SW 1271 (cell line): ENCODE measurements at regions not wholly inside any gene's neighbourhood (a gene's known extent, or its start where the extent isn't known, plus 50 kb on each side); places are given as distances from the start of the nearest gene placed in this dataset.
A peak's percentile ranks its signal among the peaks of the same experiment; 100 is the strongest.

Experiments
- DNase-seq, 2 experiments: peaks; one replicate each; lab custom pipeline; 2025; lab: John Stamatoyannopoulos, UW

- DNase-seq, result no peak
Measured at GRCh38 chr11:119793335-119793984, 64.5 kb upstream of the NECTIN1 start.

DNA sequence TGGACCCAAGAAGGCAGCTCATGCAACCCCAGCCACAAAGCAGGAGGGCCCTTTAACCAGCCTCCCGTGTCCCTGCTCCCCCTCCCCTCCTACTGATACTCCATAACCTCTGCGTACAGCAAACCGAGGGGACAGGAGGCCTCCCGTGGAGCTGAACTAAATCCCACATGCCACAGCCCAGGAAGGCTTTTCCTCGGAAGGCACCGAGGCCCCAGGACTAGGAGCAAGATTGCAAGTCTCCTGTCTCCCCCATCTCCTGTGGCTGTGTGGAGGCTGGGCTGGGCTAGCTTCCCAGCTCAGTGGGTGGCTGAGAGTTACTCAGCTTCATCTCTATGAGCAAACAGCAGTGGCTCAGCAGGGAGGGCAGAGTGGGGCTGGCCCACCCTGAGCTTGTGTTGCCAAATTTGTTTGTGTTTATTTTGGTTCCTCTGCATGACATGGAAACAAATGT, 62.7 kb upstream of the NECTIN1 start:
- no peak for DNase-seq

DNA sequence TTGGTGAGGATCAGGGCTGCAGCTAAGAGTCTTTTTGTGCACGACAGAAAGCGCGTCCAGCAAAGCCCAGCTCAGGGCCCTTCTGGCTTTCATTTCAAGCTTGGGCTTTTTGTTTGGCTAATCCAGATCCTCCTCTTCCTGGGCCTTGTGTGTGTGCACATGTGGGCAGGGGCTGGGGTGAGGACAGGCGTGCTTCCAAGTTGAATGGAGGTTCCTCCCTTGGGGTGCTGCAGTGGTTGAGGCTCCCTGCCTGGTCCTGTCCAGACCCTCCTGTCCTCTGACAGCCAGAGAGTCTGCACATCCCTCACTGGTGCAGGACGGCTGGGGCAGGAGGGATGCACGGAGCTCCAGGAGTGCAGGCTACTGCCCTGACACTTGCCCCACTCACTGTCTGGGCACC, 62.0 kb upstream of the NECTIN1 start:
- DNase-seq, result no peak

- DNase-seq, result no peak
Measured at GRCh38 chr11:119790476-119790875, 61.5 kb upstream of the NECTIN1 start.

DNA sequence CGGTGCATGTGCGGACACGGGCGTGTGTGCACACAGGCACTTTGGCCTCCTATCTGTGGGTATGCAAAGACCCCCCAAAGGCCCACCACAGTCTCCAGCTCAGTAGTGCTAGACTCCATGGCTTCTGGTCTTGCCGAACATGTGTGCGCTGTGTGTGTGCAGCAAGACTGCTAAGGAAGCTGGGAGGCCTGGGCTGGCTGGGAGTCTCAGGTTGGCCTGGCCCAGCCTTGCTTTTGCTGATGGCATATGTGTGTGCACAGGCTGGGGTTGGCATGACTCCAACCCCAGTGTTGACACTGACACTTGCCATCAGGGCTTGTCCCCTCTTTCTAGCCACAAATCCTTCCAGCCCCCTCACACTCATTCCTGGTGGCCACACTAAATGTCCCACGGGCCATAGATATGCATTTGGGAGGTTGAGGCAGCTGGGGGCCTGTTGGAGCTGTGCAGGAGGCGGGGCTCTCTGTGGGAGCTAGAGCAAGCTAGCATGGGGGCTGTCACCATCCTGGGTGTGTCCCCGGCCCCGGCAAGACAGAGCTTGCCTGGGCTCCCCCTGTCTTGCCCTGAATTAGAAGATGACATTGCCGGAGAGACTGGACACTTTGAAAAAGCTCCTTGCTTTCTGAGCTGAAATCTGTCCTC, 60.9 kb upstream of the NECTIN1 start:
- DNase-seq, result no peak

DNA sequence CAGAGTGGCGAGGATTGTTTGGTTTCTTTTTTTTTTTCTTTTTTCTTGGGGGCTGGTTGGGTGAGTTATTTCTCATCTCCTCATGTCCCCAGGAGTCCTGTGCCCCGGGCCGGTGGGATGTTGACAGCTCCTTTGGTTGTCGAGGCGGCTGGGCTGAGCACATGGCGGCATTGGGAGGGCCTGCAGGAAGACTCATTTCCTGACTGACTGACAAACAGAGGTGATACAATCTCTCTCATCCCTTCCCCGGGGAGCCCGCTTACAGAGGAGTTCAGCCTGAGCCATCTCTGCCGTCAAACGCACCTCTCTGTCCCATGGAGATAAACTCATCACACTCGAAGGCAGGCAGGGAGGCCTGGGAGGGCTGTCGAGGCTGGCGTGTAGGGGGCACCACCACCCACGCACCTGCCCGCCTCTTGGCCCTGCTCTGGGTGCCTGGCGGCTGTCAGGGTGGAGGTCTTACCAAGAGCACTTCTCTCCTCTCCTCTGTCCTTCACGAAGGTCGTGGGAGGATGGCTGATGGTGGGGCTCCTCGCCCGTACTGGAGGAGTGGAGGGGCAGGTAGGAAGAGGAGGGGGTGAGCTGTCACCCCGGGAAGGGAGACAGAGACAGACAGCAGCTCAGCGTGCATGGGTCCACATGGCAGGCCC, 60.0 kb upstream of the NECTIN1 start:
- no peak for DNase-seq

DNA sequence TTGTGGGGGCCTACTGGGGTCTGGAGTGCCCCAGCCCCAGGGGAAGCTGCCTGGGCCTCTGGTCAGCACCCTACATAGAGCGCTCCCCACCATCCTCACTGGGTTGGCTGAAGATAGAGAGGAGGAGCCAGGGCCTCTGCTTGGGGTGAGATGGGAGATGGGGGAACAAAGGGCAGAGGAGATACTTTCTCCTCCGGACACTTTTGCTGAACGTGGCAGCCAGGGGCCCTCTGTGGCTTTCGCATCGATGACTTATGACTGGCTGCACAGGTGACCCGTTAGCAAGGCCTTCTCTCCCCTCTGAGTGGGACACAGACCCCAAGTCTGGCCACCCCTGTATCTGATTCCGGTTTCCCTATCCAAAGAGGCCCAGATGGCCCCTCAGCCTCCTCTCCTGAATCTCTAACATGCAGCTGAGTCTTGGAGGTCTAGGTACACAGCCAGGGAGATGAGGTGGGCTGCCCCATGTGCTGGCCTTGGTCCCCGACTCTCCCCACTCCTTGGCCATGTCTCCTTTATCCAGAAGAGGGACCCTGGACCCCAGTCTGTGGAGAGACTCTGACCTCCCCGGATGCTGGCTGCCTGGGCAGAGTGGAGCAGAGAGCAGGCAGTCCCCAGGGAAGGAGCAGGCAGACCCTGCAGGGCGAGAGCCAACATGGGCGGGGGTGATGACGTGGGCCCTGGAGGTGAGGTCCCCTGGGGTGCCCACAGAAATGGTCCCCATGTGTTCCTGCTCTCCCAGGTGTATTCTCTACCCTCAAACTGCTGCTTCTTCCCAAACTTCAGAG, 59.3 kb upstream of the NECTIN1 start:
- no peak for DNase-seq

GRCh38 chr11:119787074-119787461, 58.1 kb upstream of the NECTIN1 start:
- DNase-seq, result no peak

GRCh38 chr11:119786431-119787073, 57.6 kb upstream of the NECTIN1 start:
- no peak for DNase-seq

DNA sequence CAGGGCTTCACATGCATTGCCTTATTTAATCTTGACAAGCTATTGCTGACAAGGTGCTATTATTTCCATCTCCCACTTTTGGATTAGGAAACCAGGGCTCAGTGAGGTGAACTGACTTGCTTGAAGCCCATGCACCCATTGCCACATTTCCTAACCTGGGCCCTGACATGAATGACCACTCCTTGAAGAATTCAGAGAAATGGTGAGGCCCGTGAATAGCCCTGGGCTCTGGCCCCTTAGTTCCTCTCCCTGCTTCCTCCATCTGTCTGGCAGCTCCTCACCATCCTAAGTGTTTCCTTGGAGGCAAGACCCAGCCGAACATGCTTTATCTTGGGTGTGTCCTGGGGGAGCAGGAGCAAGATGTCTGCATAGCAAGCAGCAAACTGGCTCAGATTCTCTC, 56.1 kb upstream of the NECTIN1 start:
- DNase-seq, result no peak

DNA sequence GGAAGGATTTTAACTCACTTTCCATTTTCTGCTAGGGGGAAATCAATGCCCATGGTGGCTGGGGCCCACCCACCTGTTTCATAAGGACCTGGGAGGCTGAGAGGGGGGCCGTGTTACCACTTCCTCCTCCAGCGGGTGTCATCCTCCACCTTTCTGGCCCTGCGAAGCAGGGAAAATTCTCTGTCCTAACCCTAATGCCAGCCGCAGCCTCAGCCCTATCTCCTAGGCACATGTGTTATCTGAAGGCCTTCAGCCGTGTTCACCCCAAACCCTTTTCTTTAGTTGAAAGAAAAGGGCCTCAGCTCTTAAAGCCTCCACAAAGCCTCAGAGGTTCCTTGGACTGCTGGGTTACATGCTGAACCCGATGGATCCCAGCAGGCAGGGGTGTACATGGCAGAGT, 55.4 kb upstream of the NECTIN1 start:
- no peak for DNase-seq

DNA sequence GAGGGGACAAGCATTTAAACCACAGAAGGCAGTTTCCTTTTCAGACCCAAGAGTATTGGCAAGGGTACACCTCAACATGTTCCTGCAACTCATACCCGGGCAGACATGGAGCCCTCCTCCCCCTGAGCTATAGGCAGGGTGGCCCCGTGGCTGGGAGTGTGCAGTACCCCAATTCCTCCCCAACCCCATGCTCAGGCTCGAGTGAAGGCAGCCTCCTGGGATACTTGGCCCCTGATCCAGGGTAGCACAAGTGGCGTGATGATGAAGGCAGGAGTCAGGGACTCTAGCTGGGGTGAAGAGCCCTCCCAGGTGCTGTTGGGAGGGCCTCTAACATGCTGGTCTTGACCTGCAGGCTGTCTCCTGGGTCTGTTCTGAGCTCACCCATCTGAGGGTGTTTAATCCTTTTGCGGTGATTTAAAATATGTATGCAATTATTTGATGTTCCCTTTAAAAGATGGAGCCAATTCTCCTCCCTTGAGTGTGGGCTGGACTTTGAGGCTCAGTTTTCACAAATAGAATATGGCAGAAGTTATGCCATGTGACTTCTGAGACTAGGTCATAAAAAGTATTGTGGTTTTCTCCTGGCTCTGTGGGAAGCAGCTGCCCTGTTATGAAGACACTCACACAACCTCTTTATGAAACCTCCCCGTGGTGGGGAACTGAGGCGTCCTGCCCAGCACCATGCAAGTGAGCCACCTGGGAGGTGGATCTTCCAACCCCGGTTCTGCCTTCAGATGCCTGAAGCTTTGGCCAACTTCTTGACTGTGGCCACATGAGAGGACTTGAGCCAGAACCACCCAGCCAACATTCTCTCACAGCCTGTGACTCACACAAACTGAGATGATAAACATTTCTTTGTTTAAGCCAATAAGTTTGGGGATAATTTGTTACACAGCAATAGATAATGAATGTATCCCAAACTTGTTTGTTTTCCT, 54.7 kb upstream of the NECTIN1 start:
- DNase-seq, result peak in 1 of 2 experiments; percentile 11

DNA sequence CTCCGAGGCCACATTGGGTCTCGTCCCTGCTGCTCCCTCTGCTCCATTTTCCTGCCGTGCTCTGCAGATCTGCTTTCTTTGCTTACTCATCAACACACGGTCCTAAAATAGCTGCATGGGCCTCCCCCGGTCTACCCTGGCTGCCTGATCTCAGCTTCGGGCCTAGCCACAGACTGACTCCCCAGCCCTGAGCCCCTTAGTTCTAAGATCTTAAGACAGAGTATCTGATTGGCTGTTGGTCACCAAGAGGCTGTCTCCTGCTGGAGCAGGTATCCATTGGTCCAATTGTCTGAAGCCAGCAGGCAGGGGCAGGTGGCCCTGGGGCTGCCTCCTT, 53.7 kb upstream of the NECTIN1 start:
- DNase-seq, result no peak

DNA sequence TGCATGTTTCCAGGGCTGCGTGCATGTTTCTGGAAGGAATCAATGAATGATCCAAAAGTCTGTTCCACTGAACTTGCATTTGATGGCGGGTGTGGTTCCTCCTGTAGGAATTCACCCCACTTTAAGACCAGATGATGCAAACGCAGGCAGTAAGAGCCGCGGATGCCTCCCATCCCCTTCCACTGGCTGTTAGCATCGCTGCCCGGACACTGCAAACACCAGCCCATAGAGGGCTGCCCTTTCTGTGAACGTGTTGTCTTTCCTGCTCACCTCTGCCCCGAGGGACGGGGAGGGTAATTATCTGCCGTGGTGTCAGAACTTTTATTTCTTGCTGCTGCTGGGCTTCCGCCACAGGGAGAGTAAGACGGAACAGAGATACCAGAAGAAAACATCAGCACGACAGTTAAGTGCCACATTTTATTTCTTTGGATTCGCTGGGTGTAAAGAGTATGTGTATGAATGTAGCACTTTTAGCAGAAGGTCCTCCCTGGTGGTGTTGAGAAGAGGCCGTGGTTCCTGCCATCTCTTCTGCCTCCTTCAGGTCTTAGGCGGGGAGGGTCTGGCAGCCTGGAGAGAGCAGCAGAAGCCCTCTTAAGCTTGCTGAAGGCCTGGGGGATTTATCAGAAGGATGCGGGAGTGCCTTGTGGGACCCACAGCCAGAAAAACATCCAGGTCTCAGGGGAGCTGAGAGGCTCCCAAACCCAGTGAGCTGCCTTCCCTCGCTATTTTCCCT, 53.2 kb upstream of the NECTIN1 start:
- DNase-seq, result no peak

DNA sequence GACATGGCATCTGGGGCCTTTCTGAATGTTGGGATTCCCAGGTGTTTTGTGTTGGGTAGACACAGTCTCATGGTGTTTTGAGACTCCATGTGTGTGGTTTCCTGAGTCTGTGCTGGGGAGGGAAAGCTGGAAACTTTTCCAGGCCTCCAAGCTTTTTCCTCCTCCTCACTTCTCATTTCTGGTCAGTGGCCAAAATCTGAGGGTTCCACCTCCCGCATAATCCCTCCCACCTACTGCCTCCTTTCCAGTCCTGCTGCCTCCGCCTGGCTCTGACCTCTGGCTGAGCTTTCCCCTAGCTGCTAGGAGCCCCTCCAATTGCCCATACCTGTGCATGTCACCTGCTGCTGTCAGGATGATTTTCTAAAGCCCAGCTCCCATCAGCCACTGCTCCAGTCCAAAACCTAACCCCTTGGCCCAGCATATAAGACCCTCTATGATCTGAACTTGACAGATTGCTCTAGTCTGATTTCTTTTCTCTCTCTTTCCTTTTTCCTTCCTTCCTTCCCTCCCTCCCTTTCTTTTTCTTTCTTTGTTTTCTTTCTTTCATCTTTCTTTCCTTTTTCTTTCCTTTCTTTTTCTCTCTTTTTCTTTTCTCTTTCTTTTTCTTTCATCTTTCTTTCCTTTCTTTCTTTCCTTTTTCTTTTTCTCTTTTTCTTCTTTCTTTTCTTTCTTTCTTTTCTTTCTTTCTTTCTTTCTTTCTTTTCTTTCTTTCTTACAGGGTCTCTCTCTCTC, 51.4 kb upstream of the NECTIN1 start:
- DNase-seq, result no peak

DNA sequence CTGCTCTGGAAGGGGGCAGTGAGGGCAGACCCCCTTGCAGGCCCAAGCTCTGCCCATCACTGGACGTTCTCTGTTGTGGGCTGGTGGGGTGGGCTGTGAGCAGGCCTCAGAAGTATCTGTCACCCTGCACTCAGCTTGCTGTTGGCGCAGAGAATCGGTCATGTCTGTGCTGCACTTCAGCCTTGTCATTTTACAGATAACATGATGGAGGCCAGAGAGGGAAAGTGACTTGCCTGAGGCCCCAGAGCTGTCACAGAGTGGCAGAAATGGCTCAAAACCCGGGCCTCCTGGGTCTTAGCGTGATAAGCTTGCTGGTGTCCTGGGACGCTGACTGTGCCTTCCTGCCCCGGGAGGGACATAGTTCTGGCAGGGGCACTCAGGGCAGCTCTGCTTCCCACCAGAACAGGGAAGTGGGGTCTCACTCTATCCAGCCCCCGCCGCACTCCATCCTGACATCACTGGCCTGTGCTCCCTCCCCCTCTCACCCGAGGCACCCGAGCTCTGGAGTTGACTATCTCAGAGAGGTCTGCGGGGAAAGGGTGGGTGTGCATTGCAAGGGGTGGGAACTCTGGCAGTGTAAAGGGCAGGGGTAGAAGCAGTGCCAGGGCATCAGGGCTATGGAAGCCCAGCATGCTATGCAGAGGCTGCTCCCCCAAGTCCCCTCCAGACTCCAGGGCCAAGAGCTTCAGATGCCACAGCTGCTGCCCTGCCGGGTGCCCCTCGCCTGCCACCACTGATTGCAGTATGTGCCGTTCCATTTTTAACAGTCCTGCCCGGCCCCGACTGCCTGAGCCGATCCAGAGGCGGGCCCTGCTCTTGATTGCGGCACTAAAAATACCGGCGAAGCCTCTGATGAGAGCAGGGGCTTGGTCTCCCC, 50.4 kb upstream of the NECTIN1 start:
- no peak for DNase-seq
